ENCODE measurements at regions not wholly inside any gene's neighbourhood (a gene's known extent, or its start where the extent isn't known, plus 50 kb on each side); places are given as distances from the start of the nearest gene placed in this dataset.

- FAIRE-seq, result no peak
Observed at GRCh38 chr6:44561060-44561623, 173.6 kb downstream of the CDC5L start.

- FAIRE-seq, result no peak
Observed at GRCh38 chr6:44561832-44562665, 174.5 kb downstream of the CDC5L start.

GRCh38 chr6:44563397-44563796 is 175.9 kb downstream of the CDC5L start:
- no peak for FAIRE-seq

- FAIRE-seq, result no peak
Observed at GRCh38 chr6:44564906-44565524, 177.5 kb downstream of the CDC5L start.

- no peak for FAIRE-seq
Observed at GRCh38 chr6:44567406-44567805, 179.9 kb downstream of the CDC5L start.

- FAIRE-seq, result no peak
Observed at GRCh38 chr6:44569131-44569530, 181.6 kb downstream of the CDC5L start.

- FAIRE-seq, result no peak
Observed at GRCh38 chr6:44569931-44570385, 182.5 kb downstream of the CDC5L start.

- FAIRE-seq, result no peak
Observed at GRCh38 chr6:44571510-44571909, 184.0 kb downstream of the CDC5L start.

- no peak for FAIRE-seq
Observed at GRCh38 chr6:44572346-44572745, 184.8 kb downstream of the CDC5L start.

GRCh38 chr6:44575644-44576043 is 188.1 kb downstream of the CDC5L start:
- FAIRE-seq, result no peak

- no peak for FAIRE-seq
Observed at GRCh38 chr6:44576132-44576631, 188.7 kb downstream of the CDC5L start.

GRCh38 chr6:44580901-44581300 is 193.4 kb downstream of the CDC5L start:
- FAIRE-seq, result no peak

- FAIRE-seq, result no peak
Observed at GRCh38 chr6:44582930-44583329, 195.4 kb downstream of the CDC5L start.

GRCh38 chr6:44590471-44590870 is 203.0 kb downstream of the CDC5L start:
- FAIRE-seq, result no peak

GRCh38 chr6:44593539-44593944 is 206.0 kb downstream of the CDC5L start:
- FAIRE-seq, result no peak

- FAIRE-seq, result no peak
Observed at GRCh38 chr6:44594481-44594880, 207.0 kb downstream of the CDC5L start.

- no peak for FAIRE-seq
Observed at GRCh38 chr6:44598679-44599078, 211.2 kb downstream of the CDC5L start.

GRCh38 chr6:44599672-44600071 is 212.2 kb downstream of the CDC5L start:
- FAIRE-seq, result no peak

GRCh38 chr6:44603044-44603686 is 215.7 kb downstream of the CDC5L start:
- no peak for FAIRE-seq

- FAIRE-seq, result no peak
Observed at GRCh38 chr6:44606504-44606903, 219.0 kb downstream of the CDC5L start.

- FAIRE-seq, result no peak
Observed at GRCh38 chr6:44606976-44607375, 219.5 kb downstream of the CDC5L start.

GRCh38 chr6:44608175-44608574 is 220.7 kb downstream of the CDC5L start:
- no peak for FAIRE-seq

- FAIRE-seq, result no peak
Observed at GRCh38 chr6:44609051-44609612, 221.6 kb downstream of the CDC5L start.
